Progenitor cell of endocrine pancreas (in vitro differentiated cells): ENCODE measurements at regions not wholly inside any gene's neighbourhood (a gene's known extent, or its start where the extent isn't known, plus 50 kb on each side); places are given as distances from the start of the nearest gene placed in this dataset.

Source experiments
- DNase-seq: peaks from one replicate; pipeline ENCODE4 v3.0.0; 2021; ENCODE audit warnings: low spot score; ENCODE audit not compliant: unreplicated experiment
- H3K27ac Mint-ChIP-seq: 2 replicates; pipeline ENCODE4 v1.8.0; 2021; ENCODE audit warnings: mild to moderate bottlenecking, moderate library complexity, mixed read lengths
- H3K27me3 Mint-ChIP-seq: 2 replicates; pipeline ENCODE4 v1.8.0; 2021; ENCODE audit warnings: mixed read lengths
- H3K36me3 Mint-ChIP-seq: 2 replicates; pipeline ENCODE4 v1.8.0; 2022; ENCODE audit warnings: mixed read lengths; ENCODE audit not compliant: insufficient read depth
- H3K4me1 Mint-ChIP-seq: 2 replicates; pipeline ENCODE4 v1.8.0; 2021; ENCODE audit warnings: low read depth, mixed read lengths
- H3K4me3 Mint-ChIP-seq: 2 replicates; pipeline ENCODE4 v1.8.0; 2021; ENCODE audit warnings: low read depth, mild to moderate bottlenecking, moderate library complexity, mixed read lengths
- H3K9me3 Mint-ChIP-seq: 2 replicates; pipeline ENCODE4 v1.8.0; 2021; ENCODE audit warnings: low read depth, mixed read lengths
- TF ChIP-seq, protein P1 (sequence below): fragments of 200-600 bp; sonication (generic); IDR thresholded peaks from one replicate; pipeline ENCODE4 v1.5.0; 2021; ENCODE audit warnings: antibody characterized with exemption, mild to moderate bottlenecking; ENCODE audit not compliant: unreplicated experiment

- no peak for DNase-seq
- H3K36me3 Mint-ChIP-seq = no peaks in the 10 kb centered on the region
- H3K4me3 Mint-ChIP-seq = no peak overlapping the region
- TF ChIP-seq, protein P1, sequence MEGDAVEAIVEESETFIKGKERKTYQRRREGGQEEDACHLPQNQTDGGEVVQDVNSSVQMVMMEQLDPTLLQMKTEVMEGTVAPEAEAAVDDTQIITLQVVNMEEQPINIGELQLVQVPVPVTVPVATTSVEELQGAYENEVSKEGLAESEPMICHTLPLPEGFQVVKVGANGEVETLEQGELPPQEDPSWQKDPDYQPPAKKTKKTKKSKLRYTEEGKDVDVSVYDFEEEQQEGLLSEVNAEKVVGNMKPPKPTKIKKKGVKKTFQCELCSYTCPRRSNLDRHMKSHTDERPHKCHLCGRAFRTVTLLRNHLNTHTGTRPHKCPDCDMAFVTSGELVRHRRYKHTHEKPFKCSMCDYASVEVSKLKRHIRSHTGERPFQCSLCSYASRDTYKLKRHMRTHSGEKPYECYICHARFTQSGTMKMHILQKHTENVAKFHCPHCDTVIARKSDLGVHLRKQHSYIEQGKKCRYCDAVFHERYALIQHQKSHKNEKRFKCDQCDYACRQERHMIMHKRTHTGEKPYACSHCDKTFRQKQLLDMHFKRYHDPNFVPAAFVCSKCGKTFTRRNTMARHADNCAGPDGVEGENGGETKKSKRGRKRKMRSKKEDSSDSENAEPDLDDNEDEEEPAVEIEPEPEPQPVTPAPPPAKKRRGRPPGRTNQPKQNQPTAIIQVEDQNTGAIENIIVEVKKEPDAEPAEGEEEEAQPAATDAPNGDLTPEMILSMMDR = no peak
- no peaks in the 10 kb centered on the region for H3K27me3 Mint-ChIP-seq
- H3K9me3 Mint-ChIP-seq = no peaks in the 10 kb centered on the region
- H3K27ac Mint-ChIP-seq = no peak overlapping the region
- H3K4me1 Mint-ChIP-seq = no peaks in the 10 kb centered on the region
Measured at GRCh38 chr10:58951087-58951486, 225.4 kb upstream of the PHYHIPL start.

DNA sequence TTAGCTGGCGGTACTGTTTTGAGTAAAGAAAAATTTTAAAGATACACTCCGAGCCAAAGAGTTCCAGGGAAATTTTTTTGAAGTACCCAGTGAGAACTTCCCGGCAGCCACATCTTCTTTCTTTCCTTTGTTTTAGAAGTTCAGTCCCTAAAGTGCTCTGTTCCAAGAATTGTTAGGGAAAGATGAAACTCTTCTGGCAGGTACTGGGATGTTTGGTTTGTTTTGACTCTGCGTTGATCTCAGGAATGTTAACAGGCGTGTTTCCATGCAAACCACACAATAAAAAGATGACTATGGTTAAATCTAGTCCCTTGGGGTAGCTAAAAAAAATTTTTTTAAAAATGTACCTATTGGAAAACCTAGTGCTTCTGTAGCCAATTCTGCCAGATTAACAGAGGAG, 224.7 kb upstream of the PHYHIPL start:
- no peaks in the 10 kb centered on the region for H3K27me3 Mint-ChIP-seq
- H3K4me1 Mint-ChIP-seq = no peaks in the 10 kb centered on the region
- no peak overlapping the region for H3K27ac Mint-ChIP-seq
- DNase-seq = no peak
- H3K36me3 Mint-ChIP-seq = no peaks in the 10 kb centered on the region
- no peak overlapping the region for H3K4me3 Mint-ChIP-seq
- TF ChIP-seq, protein P1 = no peak
- no peaks in the 10 kb centered on the region for H3K9me3 Mint-ChIP-seq

- H3K4me1 Mint-ChIP-seq = no peaks in the 10 kb centered on the region
- no peaks in the 10 kb centered on the region for H3K27me3 Mint-ChIP-seq
- H3K4me3 Mint-ChIP-seq = no peak overlapping the region
- H3K27ac Mint-ChIP-seq = no peak overlapping the region
- TF ChIP-seq, protein P1 = no peak
- DNase-seq = no peak
- no peaks in the 10 kb centered on the region for H3K36me3 Mint-ChIP-seq
- no peaks in the 10 kb centered on the region for H3K9me3 Mint-ChIP-seq
Measured at GRCh38 chr10:58952162-58952601, 224.3 kb upstream of the PHYHIPL start.

DNA sequence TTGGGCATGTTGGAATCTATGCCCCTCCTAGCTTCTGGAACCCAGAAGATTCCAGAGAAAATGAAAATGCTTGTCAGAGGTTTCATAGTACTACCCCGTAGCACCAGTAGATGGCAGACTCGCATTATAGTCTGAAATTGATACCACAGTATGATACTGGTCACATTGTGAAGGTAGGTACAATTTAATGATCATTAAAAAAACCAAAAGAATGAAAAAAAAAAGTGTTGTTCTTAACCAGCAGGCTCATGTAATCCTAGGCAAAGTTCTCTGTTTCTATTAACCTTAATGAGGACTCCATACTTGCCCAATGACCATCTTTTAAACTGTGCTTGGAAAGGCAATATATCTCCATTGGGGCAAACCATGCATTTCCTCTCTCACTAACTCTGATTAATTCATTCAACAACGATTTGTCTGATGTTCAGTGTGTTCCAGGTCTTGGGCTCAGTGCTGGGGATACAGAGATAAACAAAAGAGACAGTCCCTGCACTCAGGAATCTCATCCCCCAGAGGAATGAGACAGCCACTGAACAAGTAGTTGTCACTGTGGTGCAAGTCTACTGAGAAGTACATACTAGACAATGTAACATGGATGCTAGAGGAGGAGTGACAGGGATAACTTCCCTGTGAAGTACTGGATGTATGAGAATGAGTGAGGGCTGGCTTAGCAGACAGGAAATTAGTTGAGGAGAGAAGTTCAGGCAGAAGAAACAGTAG, 223.5 kb upstream of the PHYHIPL start:
- Mint-ChIP-seq H3K36me3 (no peaks in the 10 kb centered on the region), H3K27me3 (no peaks in the 10 kb centered on the region), H3K4me1 (no peaks in the 10 kb centered on the region), H3K9me3 (no peaks in the 10 kb centered on the region), H3K4me3 (no peak overlapping the region), H3K27ac (no peak overlapping the region)
- TF ChIP-seq, protein P1 = peak; percentile 88
- peak; percentile 15 for DNase-seq

DNA sequence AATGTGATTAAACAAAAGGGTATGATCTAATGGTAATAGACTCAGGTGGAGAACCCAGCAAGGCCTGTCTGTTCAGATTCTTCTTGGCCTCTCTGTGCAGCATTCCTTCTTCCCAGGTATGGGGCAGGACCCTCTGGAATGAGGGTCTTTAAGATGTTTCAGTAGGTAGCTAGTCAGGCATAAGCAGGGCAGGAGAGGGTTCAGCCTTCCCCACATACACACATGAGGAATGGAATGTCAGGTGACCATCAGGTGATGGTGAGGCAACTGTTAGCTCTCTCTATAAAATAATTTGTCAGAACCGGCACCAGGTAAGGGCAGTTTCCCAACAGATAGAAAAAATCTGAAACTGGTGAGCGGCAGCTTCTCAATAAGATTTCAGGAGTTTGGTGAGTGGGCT, 222.3 kb upstream of the PHYHIPL start:
- Mint-ChIP-seq H3K36me3 (no peaks in the 10 kb centered on the region), H3K27ac (no peak overlapping the region), H3K27me3 (no peaks in the 10 kb centered on the region), H3K4me3 (no peak overlapping the region), H3K4me1 (no peaks in the 10 kb centered on the region), H3K9me3 (no peaks in the 10 kb centered on the region)
- DNase-seq = no peak
- TF ChIP-seq, protein P1 = no peak
